Esophagus squamous epithelium (tissue), 5 donors: ENCODE measurements at regions not wholly inside any gene's neighbourhood (a gene's known extent, or its start where the extent isn't known, plus 50 kb on each side); places are given as distances from the start of the nearest gene placed in this dataset.
"Not testable (repeated sequence)": the region's sequence is repeated elsewhere in the genome, so short reads cannot be mapped to it uniquely, and the experiment has no call there.

ENCODE experiments used
- DNase-seq: peaks from one replicate; lab custom pipeline; 2025; lab: John Stamatoyannopoulos, UW
- H3K27ac ChIP-seq, 4 donors: fragments of 200-600 bp; sonication (generic); one replicate each; pipeline ENCODE4 v1.5.1; 2016 to 2019; ENCODE audit warnings: mild to moderate bottlenecking in 1 of 4
- H3K27me3 ChIP-seq, 4 donors: fragments of 200-600 bp; sonication (generic); 1 replicate in 3 of 4; 2 replicates in 1 of 4; pipeline versions ENCODE4 v1.5.1 to v1.6.0; 2017 to 2021; ENCODE audit warnings: antibody characterized with exemption in 1 of 4
- H3K36me3 ChIP-seq, 3 donors: fragments of 200-600 bp; sonication (generic); one replicate each; pipeline ENCODE4 v1.5.1; 2016 to 2019
- H3K4me1 ChIP-seq, 3 donors: fragments of 200-600 bp; sonication (generic); one replicate each; pipeline ENCODE4 v1.5.1; 2017 to 2019
- H3K4me3 ChIP-seq, 4 donors: fragments of 200-600 bp; sonication (generic); 1 replicate in 3 of 4; 2 replicates in 1 of 4; pipeline ENCODE4 v1.5.1; 2016 to 2019; ENCODE audit warnings: mild to moderate bottlenecking in 2 of 4, moderate library complexity in 1 of 4
- H3K9me3 ChIP-seq, 3 donors: fragments of 200-600 bp; sonication (generic); one replicate each; pipeline ENCODE4 v1.5.1; 2016 to 2019
- CTCF ChIP-seq, 6 experiments: fragments of 450-650 bp in 4 of 6; fragments of 200-600 bp in 2 of 6; sonication (generic) in 2 of 6; IDR thresholded peaks; one replicate each; pipeline ENCODE4 v1.5.1; 2016 to 2019; ENCODE audit warnings: antibody characterized with exemption in 6 of 6, mild to moderate bottlenecking in 4 of 6, moderate library complexity in 4 of 6
- POLR2A ChIP-seq, 4 donors: fragments of 450-650 bp; IDR thresholded peaks; one replicate each; pipeline ENCODE4 v1.6.1; 2017; ENCODE audit warnings: antibody characterized with exemption in 4 of 4, mild to moderate bottlenecking in 4 of 4, moderate library complexity in 3 of 4
- WGBS, 2 donors: methylation state at CpG; one replicate each; pipeline ENCODE4 v1.1.5; 2018; 5-methylcytosine and 5-hydroxymethylcytosine counted together
- intact Hi-C: fragments of 100-400 bp; cut with DNase I; formaldehyde crosslinking; loops from one replicate; pipeline ENCODE4 v1.15.0; 2022
- donor health status: DM: yes; HTN: yes; CAD: no.

- DNase-seq = no peak
- H3K4me1 ChIP-seq = no peaks in the 10 kb centered on the region
- no peaks in the 10 kb centered on the region for H3K27me3 ChIP-seq
- intact Hi-C loops = no loop called here
- no peak for TF ChIP-seq CTCF (IDR thresholded peaks at IDR 0.05)
- no peak for TF ChIP-seq POLR2A (IDR thresholded peaks at IDR 0.05)
- H3K4me3 ChIP-seq = no peak overlapping the region
- H3K36me3 ChIP-seq = no peaks in the 10 kb centered on the region
- no peak overlapping the region for H3K27ac ChIP-seq
- H3K9me3 ChIP-seq = peaks cover 0 to 4% (median 0%) of the 10 kb centered on the region in 3 donors
- WGBS, 2 donors = 73 to 79% methylated on average over 5 of the region's 5 CpGs
Observed at GRCh38 chr5:18607570-18607969, 973.3 kb downstream of the TAF11L14 start.

GRCh38 chr5:18617191-18617590 is 982.9 kb downstream of the TAF11L14 start:
- H3K27me3 ChIP-seq, H3K27ac ChIP-seq, DNase-seq, H3K36me3 ChIP-seq, H3K4me1 ChIP-seq, H3K4me3 ChIP-seq, intact Hi-C loops: not testable (repeated sequence)
- H3K9me3 ChIP-seq = peaks cover 0 to 22% (median 0%) of the 10 kb centered on the region in 3 donors
- WGBS, 2 donors = 69 to 79% methylated on average over 2 of the region's 2 CpGs

GRCh38 chr5:18630458-18631045 is 996.3 kb downstream of the TAF11L14 start:
- no peak for TF ChIP-seq CTCF (IDR thresholded peaks at IDR 0.05)
- TF ChIP-seq POLR2A (IDR thresholded peaks at IDR 0.05) = no peak
- Histone ChIP-seq H3K4me3 (no peak overlapping the region), H3K27me3 (no peaks in the 10 kb centered on the region), H3K36me3 (no peaks in the 10 kb centered on the region), H3K9me3 (no peaks in the 10 kb centered on the region), H3K4me1 (no peaks in the 10 kb centered on the region), H3K27ac (no peak overlapping the region)
- 93 to 100% methylated on average over 1 to 2 of the region's 2 CpGs for WGBS, 2 donors
- intact Hi-C loops = no loop called here
- no peak for DNase-seq

- no peaks in the 10 kb centered on the region for H3K27me3 ChIP-seq
- H3K4me3 ChIP-seq = no peak overlapping the region
- intact Hi-C loops = no loop called here
- no peak overlapping the region for H3K27ac ChIP-seq
- DNase-seq = no peak
- H3K9me3 ChIP-seq = peaks cover 0 to 5% (median 0%) of the 10 kb centered on the region in 3 donors
- no peaks in the 10 kb centered on the region for H3K36me3 ChIP-seq
- TF ChIP-seq POLR2A (IDR thresholded peaks at IDR 0.05) = no peak
- TF ChIP-seq CTCF (IDR thresholded peaks at IDR 0.05) = no peak
- no peaks in the 10 kb centered on the region for H3K4me1 ChIP-seq
- 50 to 88% methylated on average over 2 of the region's 2 CpGs for WGBS, 2 donors
Observed at GRCh38 chr5:18652404-18653215, 1018.4 kb downstream of the TAF11L14 start.

- Histone ChIP-seq H3K27ac (no peak overlapping the region), H3K4me1 (no peaks in the 10 kb centered on the region), H3K36me3 (no peaks in the 10 kb centered on the region), H3K27me3 (no peaks in the 10 kb centered on the region), H3K4me3 (no peak overlapping the region), H3K9me3 (peaks cover 0 to 5% (median 0%) of the 10 kb centered on the region in 3 donors)
- intact Hi-C loops = no loop called here
- 89 to 100% methylated on average over 1 of the region's 1 CpG for WGBS, 2 donors
- no peak for DNase-seq
- TF ChIP-seq CTCF (IDR thresholded peaks at IDR 0.05) = no peak
- TF ChIP-seq POLR2A (IDR thresholded peaks at IDR 0.05) = no peak
Observed at GRCh38 chr5:18653216-18653752, 1019.0 kb downstream of the TAF11L14 start.
